ENCODE measurements at regions not wholly inside any gene's neighbourhood (a gene's known extent, or its start where the extent isn't known, plus 50 kb on each side); places are given as distances from the start of the nearest gene placed in this dataset.
"Not testable (repeated sequence)": the region's sequence is repeated elsewhere in the genome, so short reads cannot be mapped to it uniquely, and the experiment has no call there.

DNA sequence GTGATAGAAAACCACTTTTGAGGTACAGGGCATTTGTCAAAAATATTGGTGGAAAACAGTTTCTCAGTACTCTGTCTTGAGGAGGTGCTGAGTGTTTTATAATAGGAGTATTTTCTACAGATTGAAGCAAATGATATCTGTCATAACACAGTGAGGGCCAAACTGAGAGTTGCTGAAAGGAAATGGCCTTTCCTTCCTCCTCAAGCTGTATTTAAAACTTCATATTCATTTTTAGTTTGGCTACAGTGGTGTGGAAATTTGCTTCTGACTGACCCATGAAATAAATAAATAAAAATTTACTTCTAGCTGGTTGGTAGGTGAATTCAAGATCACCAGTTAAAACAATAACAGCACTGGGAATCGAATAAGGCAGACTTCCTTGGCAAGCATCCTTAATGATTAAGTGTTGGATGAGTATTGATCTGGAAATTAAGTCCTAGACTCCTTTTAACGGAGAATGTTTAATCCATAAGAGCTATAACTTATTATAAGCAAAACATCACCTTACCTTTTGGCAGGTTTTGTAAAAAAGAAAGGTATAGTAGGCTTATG, 828.6 kb upstream of the CITED2 start:
- in situ Hi-C loops (cut with MboI; ENCODE audit: low sequenced_read_pairs) = no loop called here

DNA sequence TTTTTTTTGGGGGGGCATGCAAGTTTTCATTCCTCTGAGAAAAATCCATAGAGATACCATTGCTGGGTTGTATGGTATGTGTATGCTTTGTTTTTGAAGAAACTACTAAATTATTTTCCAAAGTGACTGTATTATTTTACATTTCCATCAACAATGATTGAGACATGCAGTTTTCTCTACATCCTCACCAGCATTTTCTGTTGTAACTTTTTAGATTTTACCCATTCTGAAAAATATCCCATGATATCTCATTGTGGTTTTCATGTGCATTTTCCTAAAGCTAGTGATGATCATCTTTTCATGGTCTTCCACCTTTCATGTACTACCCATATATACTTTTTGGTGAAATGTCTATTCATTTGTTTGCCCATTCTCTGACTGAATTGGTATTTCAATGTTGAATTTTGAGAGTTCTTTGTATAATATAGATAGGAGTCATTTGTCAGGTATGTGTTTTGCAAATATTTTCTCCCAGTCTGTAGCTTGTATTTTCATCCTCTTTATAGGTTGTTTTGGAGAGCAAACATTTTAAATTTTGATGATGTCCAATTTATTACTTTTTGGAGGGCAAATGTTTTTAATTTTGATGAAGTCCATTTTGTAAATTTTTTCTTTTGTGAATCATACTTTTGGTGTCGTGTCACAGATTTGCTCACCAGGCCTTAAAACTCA, 827.5 kb upstream of the CITED2 start:
- in situ Hi-C loops (cut with MboI; ENCODE audit: low sequenced_read_pairs) = no loop called here

DNA sequence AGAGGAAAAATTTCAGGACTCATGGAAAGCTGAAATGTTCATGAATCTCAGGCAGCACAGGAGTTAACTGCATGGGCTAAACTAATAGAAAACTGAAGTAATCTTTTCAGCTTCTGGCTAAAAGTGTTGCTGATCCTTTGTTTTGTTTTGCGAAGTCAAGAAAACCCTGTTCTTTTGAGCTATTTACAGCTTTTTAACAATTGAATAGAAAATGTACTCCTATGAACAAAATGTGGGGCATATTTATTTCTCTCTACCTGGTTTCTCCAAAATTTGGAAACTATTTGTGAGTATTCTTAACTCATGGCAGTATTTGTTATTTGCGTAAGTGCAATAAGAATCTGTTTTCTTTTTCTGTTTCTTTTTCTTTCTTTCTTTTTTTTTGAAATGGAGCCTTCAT, 818.8 kb upstream of the CITED2 start:
- in situ Hi-C loops (cut with MboI; ENCODE audit: low sequenced_read_pairs) = no loop called here

DNA sequence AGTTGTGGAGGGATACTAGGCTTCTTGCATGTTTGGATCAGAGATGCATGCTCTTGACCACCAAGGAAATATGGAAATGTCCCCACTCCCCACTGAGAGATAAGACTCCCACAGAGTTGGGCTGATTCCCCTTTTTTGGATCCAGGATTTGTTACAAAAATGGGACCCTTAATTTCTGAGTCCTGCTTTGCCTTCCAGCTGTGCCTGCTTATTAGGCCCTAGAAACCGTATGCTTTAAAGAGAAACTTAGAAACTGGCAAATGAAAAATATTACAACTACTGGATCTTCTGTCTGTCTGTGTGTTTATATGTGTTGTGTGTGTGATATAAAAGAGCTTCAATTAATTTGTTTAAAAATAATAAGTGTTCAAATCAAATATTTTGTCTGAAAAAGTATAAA, 817.6 kb upstream of the CITED2 start:
- in situ Hi-C loops (cut with MboI; ENCODE audit: low sequenced_read_pairs) = no loop called here

DNA sequence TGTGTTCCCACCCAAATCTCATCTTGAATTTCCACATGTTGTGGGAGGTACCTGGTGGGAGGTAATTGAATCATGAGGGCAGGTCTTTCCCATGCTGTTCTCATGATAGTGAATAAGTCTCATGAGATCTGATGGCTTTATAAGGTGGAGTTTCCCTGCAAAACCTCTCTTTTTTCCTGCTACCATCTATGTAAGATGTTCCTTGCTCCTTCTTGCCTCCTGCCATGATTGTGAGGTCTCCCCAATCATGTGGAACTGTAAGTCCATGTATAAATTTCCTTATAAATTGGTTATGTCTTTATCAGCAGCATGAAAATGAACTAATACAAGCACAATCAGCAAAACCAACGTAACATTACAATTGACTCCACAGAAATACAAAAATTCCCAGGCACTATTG, 814.8 kb upstream of the CITED2 start:
- in situ Hi-C loops (cut with MboI; ENCODE audit: low sequenced_read_pairs) = not testable (repeated sequence)

DNA sequence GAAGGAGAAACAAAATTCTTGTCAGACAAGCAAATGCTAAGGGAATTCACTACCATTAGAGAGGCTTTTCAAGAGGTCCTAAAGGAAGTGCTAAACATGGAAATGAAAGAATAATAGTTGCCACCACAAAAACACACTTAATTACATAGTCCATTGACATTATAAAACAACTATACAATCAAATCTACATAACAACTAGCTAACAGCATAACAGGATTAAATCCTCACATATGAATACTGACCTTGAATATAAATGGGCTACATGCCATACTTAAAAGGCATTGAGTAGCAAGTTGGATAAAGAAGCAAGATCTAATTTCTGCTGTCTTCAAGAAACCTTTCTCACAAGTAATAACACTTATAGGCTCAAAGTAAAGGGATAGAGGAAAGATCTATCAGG, 811.5 kb upstream of the CITED2 start:
- in situ Hi-C loops (cut with MboI; ENCODE audit: low sequenced_read_pairs) = no loop called here

DNA sequence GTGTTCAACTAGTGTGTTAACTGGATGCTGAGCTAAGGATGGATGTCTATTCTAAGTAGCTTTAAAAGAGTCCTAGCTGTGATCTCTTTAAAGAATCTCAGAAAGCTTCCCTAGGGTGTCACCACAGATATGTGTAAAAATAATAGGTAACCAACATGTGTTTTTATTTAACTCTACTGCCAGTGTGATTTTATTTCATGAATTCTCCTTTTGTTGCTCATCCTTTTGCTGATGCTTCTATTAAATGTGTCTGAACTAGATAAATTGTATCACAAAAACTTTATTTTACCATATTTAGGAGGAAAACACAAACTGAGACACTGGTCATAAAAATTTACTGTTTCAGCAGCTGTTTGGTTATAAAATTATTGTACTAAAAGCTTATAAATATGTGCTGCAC, 809.4 kb upstream of the CITED2 start:
- in situ Hi-C loops (cut with MboI; ENCODE audit: low sequenced_read_pairs) = no loop called here

DNA sequence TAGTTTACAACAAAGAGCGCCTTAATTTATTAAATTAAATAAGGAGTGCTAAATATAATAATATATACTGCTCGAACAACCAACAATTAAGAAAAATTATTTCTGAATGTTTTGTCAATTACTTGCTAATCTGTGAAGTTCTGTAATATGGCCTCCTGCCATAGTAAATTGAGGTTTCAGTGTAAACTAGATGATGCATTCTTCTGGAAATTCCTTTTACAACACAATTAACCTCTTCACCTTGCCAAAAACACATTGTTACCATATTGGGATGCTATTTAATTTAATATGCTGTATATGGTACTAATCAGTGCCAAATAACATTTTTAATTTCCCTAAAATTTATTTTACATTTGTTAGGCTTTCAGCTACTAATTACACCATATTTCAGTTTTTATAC, 808.4 kb upstream of the CITED2 start:
- in situ Hi-C loops (cut with MboI; ENCODE audit: low sequenced_read_pairs) = no loop called here

DNA sequence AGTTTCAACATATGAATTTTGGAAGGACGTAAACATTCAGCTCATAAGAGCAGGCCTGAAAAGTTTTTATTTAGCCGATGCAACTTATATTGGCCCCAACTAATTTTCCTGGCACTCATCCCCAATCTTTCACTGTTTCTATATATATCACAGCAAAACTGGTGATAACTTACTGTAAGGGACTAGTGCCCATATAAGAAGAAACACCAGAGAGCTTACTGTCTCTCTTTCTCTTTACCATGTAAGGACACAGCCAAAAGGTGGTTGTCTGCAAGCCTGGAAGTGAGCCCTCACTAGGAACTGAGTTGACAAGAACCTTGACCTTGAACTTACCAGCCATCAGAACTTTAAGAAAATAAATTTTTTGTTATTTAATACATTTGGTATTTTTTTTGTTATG, 807.4 kb upstream of the CITED2 start:
- in situ Hi-C loops (cut with MboI; ENCODE audit: low sequenced_read_pairs) = no loop called here

DNA sequence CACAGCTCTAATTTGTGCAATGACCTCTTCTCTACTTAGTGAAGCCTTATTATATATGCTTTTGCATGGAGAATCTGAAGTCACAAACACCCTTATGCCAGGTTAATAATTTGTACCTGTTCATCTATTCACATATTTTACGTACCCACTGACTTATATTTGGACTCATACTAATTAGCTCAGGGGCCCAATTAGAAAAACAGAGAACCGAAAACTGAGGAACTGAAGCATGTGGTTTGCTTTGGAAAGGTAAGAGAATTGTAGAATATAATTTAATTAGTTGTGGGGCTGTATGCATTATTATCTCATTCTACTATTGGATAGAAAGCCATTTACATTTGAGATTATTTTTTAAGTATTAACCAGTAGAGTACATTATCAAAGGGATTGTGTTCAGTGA, 805.9 kb upstream of the CITED2 start:
- in situ Hi-C loops (cut with MboI; ENCODE audit: low sequenced_read_pairs) = no loop called here

DNA sequence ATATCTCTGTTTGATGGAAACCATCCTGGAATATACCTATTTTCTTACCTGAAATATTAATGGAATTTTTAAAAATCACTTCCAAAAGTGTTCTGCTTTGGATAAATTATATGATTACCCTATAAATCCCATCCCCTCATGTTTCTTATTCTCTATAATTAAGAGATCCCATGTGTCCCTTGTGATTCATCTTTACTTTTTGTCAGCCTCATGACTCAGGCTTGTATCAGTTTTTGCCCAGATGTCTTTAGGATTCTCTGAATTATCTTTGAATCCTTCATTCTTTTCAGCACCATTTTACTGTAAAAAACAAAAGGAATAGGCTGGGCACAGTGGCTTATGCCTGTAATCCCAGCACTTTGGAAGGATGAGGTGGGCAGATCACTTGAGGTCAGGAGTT, 804.5 kb upstream of the CITED2 start:
- in situ Hi-C loops (cut with MboI; ENCODE audit: low sequenced_read_pairs) = no loop called here

DNA sequence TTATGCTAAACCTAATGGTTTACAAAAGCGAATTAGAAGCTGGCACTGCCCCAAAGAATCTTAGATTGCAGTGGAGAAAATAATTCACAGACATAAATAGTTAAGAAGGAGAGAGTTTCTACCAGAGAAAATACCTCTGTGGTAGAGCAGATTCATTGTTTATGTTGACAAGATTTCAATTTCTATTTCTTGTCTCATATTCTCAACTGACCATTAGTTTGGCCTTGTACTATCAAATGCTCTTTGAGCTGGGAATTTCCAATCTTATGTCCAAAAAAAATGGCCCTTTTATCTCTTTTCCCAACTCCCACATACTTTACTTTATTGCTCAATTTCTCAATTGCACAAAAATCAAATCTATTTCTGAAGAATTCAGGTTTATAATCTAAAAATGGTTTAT, 804.1 kb upstream of the CITED2 start:
- in situ Hi-C loops (cut with MboI; ENCODE audit: low sequenced_read_pairs) = no loop called here

DNA sequence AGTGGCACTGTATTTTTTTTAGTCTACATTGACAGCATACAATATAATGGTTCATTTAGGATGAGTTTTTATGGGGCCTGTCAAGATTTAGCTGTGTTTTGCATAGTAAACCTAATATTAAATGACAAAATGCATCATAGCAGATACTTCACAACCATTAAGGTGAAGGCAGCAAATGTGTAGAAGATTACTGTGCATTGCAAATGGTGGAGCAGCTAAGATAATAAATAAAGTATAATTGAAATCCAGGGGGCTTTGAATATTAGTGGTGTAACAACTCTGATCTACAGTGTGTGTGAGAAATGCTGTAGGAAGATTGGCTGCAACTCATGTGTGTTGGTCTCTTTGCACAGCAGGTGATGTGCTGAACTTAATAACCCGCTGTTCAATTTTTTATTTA, 801.9 kb upstream of the CITED2 start:
- in situ Hi-C loops (cut with MboI; ENCODE audit: low sequenced_read_pairs) = no loop called here

DNA sequence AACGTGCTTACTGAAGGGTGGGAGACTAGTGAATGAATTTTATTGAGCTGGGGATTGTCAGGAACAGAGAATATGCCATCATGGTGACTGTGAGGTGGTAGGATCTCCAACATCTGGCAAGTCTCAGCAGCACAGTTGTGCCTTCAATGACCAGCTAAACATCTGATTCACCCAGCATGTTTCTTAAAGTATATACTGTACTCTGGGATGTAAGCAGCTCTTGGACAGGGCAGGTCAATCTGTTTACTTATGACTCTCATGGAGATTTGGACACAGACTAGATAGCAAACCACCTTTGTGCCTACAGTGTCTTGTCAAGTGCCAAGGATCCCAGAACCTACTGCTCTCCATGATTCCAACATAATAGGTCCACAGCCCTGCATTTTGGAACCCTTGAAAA, 801.0 kb upstream of the CITED2 start:
- in situ Hi-C loops (cut with MboI; ENCODE audit: low sequenced_read_pairs) = no loop called here

DNA sequence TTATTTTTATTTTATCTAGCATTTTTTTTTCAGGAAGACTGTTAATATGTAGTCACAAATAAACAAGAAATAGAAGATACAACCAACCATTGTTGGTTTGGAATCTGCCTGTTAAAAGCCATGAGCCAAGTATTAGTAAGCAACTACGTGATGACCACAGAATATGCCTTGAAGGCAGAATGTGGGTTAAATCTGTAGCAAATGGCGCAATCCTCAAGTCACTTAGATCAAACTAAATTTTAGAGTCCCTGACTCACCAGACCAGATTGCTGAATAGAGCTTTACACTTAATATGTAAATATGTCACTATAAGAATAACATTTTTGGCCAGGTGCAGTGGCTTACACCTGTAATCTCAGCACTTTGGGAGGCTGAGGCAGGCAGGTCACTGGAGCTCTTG, 800.1 kb upstream of the CITED2 start:
- in situ Hi-C loops (cut with MboI; ENCODE audit: low sequenced_read_pairs) = no loop called here

DNA sequence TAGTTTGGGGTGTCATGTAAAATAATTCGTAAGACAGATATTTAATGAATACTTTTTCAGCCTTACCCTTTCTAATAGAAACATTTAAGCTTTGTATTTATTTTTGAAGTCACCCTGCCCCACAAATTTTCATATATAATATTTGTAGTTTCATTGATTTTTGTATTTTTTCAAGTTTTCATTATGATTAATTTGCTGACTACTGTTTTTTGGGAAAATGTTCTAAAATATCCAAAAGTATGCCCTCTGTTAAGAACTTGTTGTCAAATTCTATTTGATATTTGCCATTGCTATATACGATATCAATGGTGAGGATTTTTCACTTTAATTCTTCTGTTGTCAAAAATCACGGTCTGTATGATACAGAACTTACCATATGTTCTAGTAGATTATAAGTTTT, 793.9 kb upstream of the CITED2 start:
- in situ Hi-C loops (cut with MboI; ENCODE audit: low sequenced_read_pairs) = no loop called here

DNA sequence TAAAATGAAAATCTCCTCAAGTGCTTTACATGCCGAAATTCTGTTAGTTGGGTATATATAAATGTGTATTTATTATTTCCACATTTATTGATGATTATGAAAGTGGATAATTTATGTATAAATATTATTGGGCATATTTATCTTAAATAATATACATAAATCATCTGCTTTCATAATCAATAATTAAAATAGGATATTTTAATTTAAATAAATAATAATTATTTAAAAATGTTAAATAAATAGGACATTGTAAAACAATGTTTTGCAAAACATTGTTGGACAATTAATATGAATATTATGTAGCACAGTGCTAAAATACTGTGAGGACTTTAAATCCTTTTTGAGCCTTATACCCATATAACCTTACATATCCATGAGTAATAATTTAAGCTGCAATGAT, 786.5 kb upstream of the CITED2 start:
- in situ Hi-C loops (cut with MboI; ENCODE audit: low sequenced_read_pairs) = no loop called here

DNA sequence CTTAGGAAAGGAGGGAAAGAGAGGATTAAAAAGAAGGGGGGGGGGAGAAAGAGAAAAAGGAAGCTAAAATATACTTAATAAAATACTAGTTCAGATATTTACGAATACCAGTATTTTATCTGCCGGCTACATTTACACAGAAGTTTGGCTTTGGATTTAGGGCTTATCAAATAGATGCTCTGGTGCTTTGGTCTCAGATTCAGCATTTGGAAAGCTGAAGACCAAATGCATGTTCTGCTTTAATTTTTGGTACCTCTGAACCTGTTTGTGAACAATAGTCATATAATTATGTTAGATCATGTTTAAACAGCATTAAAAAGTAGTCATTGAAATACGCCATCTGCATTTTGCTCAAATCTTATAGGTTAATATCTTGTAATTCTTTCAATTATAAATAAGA, 786.0 kb upstream of the CITED2 start:
- in situ Hi-C loops (cut with MboI; ENCODE audit: low sequenced_read_pairs) = no loop called here

DNA sequence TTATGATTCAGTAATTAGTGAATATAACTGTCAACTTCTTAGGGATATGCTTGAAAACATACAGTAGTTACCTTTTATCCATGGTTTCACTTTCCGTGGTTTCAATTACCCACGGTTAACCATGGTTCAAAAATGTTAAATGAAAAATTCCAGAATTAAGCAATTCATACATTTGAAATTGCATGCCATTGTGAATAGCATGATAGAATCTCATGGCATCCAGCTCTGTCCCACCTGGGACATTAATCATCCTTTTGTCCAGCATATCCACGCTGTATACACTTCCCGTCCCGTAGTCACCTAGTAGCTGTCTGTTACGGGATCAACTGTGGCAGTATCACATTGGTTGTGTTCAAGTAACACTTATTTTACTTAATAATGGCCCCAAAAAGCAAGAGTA, 781.7 kb upstream of the CITED2 start:
- in situ Hi-C loops (cut with MboI; ENCODE audit: low sequenced_read_pairs) = no loop called here

DNA sequence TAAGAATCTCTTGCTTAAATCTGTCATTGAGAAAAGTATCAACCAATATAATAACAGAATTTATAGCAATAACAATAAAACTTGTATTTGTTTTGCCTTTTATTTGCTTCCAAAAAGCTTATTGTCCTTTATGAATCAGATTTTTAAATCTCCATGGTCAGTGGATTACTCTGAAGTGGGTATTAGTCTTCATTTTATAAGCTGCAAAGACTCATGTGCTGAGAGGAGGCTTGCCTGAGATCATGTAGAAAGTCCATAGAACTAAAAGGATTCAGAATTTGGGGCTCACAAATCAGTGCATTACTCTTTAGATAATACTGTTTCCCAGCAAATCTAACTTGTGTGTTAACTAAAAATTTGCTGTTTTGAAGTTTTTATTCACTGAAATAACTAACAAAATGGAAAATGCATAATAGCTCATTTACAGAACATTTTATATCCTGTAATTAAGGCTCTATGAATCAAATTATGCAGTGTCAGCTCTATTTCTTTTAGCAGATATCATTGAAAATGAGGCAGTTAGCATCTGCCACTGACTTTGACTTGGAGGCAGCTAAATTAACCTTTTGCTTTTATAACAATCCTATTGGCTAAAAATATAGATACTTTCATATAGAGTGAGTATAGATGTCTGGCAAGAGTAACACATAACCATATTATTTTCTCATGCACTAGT, 781.1 kb upstream of the CITED2 start:
- in situ Hi-C loops (cut with MboI; ENCODE audit: low sequenced_read_pairs) = no loop called here

DNA sequence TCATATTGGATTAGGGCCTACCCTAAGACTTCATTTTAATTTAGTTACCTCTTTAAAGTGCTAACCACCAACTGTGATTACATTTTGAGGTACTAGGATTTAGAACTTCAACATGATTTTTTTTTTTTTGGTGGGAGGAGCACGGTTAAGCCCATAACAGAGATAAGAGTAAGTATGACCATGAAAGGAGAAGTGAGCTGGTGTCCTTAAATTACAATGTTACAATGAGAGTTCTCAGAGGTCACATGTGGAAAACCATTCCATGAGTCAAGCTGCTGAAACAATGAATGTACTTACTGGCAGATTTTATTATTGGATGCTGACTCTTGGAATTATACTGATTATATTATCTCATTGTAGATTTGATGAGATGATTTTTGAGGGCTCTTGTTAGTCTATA, 779.3 kb upstream of the CITED2 start:
- in situ Hi-C loops (cut with MboI; ENCODE audit: low sequenced_read_pairs) = no loop called here

Data from HL-60/S4 treated with retinoic acid at 250 ng/mL for 4 days and 3 days (cell line).